ENCODE measurements at regions not wholly inside any gene's neighbourhood (a gene's known extent, or its start where the extent isn't known, plus 50 kb on each side); places are given as distances from the start of the nearest gene placed in this dataset.

- Histone ChIP-seq H3K4me3 (peak overlapping the region; percentile 28), H3K4me1 (ENCODE audit: insufficient read depth) (no peaks in the 10 kb centered on the region), H3K27me3 (no peaks in the 10 kb centered on the region), H3K27ac (no peak overlapping the region), H3K9me3 (no peaks in the 10 kb centered on the region), H3K36me3 (no peaks in the 10 kb centered on the region)
- DNase-seq = peak; percentile 83 to 88 (median 86)
- WGBS, 3 donors = 2 to 3% (median 2%) methylated on average over 22 of the region's 22 CpGs
- peak; percentile 23 to 73 (median 71) for TF ChIP-seq CTCF (IDR thresholded peaks at IDR 0.05)
- no peak for TF ChIP-seq POLR2A (IDR thresholded peaks at IDR 0.05)
- TF ChIP-seq EP300 (IDR thresholded peaks at IDR 0.05) = no peak
- intact Hi-C loops (cut with DNase I) = loop anchor here (5.0 to 10.0 kb wide), 5 partner anchors 220 to 925 kb away; partner anchors contain the start of gene FOXO3 (in 2 of the 4)
Measured at GRCh38 chr6:108782179-108783041, 65.8 kb upstream of the ARMC2 start.

GRCh38 chr6:108785653-108786052 lies 62.6 kb upstream of the ARMC2 start:
- no peaks in the 10 kb centered on the region for H3K36me3 ChIP-seq
- no peaks in the 10 kb centered on the region for H3K9me3 ChIP-seq
- 80 to 88% (median 87%) methylated on average over 7 of the region's 7 CpGs for WGBS, 3 donors
- intact Hi-C loops (cut with DNase I) = loop anchor here in 1 of 4 donors (10.0 kb wide), 1 partner anchor 241 kb away; no protein-coding TSS in a partner anchor
- no peak overlapping the region for H3K27ac ChIP-seq
- H3K4me3 ChIP-seq = no peak overlapping the region
- no peak for DNase-seq
- H3K4me1 ChIP-seq (ENCODE audit: insufficient read depth) = no peaks in the 10 kb centered on the region
- no peaks in the 10 kb centered on the region for H3K27me3 ChIP-seq
- TF ChIP-seq CTCF (IDR thresholded peaks at IDR 0.05) (no peak), EP300 (IDR thresholded peaks at IDR 0.05) (no peak)

- Histone ChIP-seq H3K9me3 (no peaks in the 10 kb centered on the region), H3K4me1 (ENCODE audit: insufficient read depth) (no peaks in the 10 kb centered on the region), H3K27ac (no peak overlapping the region), H3K27me3 (no peaks in the 10 kb centered on the region), H3K36me3 (no peaks in the 10 kb centered on the region), H3K4me3 (no peak overlapping the region)
- TF ChIP-seq EP300 (IDR thresholded peaks at IDR 0.05) (no peak), CTCF (IDR thresholded peaks at IDR 0.05) (no peak), POLR2A (IDR thresholded peaks at IDR 0.05) (no peak)
- 91 to 97% (median 93%) methylated on average over 1 of the region's 1 CpG for WGBS, 3 donors
- intact Hi-C loops (cut with DNase I) = loop anchor here in 1 of 4 donors (10.0 kb wide), 1 partner anchor 244 kb away; no protein-coding TSS in a partner anchor
- DNase-seq = no peak
Measured at GRCh38 chr6:108788416-108788815, 59.8 kb upstream of the ARMC2 start.

GRCh38 chr6:108789475-108789874 lies 58.7 kb upstream of the ARMC2 start:
- intact Hi-C loops (cut with DNase I) = loop anchor here in 1 of 4 donors (10.0 kb wide), 1 partner anchor 245 kb away; no protein-coding TSS in a partner anchor
- H3K9me3 ChIP-seq = no peaks in the 10 kb centered on the region
- no peaks in the 10 kb centered on the region for H3K36me3 ChIP-seq
- no peak overlapping the region for H3K27ac ChIP-seq
- TF ChIP-seq POLR2A (IDR thresholded peaks at IDR 0.05) (no peak), CTCF (IDR thresholded peaks at IDR 0.05) (no peak), EP300 (IDR thresholded peaks at IDR 0.05) (no peak)
- H3K4me1 ChIP-seq (ENCODE audit: insufficient read depth) = no peaks in the 10 kb centered on the region
- no peak overlapping the region for H3K4me3 ChIP-seq
- DNase-seq = no peak
- WGBS, 3 donors = 94 to 97% (median 95%) methylated on average over 1 of the region's 1 CpG
- H3K27me3 ChIP-seq = no peaks in the 10 kb centered on the region
